ENCODE measurements at regions not wholly inside any gene's neighbourhood (a gene's known extent, or its start where the extent isn't known, plus 50 kb on each side); places are given as distances from the start of the nearest gene placed in this dataset.

- no peak for DNase-seq (ENCODE audit: low read depth in 6 of 9, low spot score in 9 of 9)
Measured at GRCh38 chr18:78396077-78396476, 583.5 kb upstream of the SALL3 start.

GRCh38 chr18:78396756-78397155, 582.9 kb upstream of the SALL3 start:
- H3K36me3 ChIP-seq (ENCODE audit: control insufficient read depth in 2 of 2, insufficient read depth in 2 of 2, low read length in 1 of 2): no peaks in the 10 kb centered on the region
- no peak overlapping the region for H3K4me3 ChIP-seq (ENCODE audit: low read length in 2 of 2)
- DNase-seq (ENCODE audit: low read depth in 6 of 9, low spot score in 9 of 9): no peak
- H3K9me3 ChIP-seq (ENCODE audit: control insufficient read depth in 2 of 2, insufficient read depth in 1 of 2, low read length in 1 of 2): no peaks in the 10 kb centered on the region
- no peaks in the 10 kb centered on the region for H3K4me1 ChIP-seq (ENCODE audit: control insufficient read depth in 2 of 2, insufficient read depth in 2 of 2, low read length in 2 of 2)
- no peak overlapping the region for H3K27ac ChIP-seq (ENCODE audit: low read depth in 1 of 2, low read length in 1 of 2)
- 88% methylated on average over 10 of the region's 10 CpGs for WGBS
- no peaks in the 10 kb centered on the region for H3K27me3 ChIP-seq (ENCODE audit: control insufficient read depth in 2 of 2, insufficient read depth in 1 of 2, low read length in 1 of 2)

More at GRCh38 chr18:78396077-78396476, 583.5 kb upstream of the SALL3 start:
- H3K27me3 ChIP-seq (ENCODE audit: control insufficient read depth in 2 of 2, insufficient read depth in 1 of 2, low read length in 1 of 2): no peaks in the 10 kb centered on the region
- no peak overlapping the region for H3K4me3 ChIP-seq (ENCODE audit: low read length in 2 of 2)
- H3K27ac ChIP-seq (ENCODE audit: low read depth in 1 of 2, low read length in 1 of 2): no peak overlapping the region
- no peaks in the 10 kb centered on the region for H3K9me3 ChIP-seq (ENCODE audit: control insufficient read depth in 2 of 2, insufficient read depth in 1 of 2, low read length in 1 of 2)
- no peaks in the 10 kb centered on the region for H3K36me3 ChIP-seq (ENCODE audit: control insufficient read depth in 2 of 2, insufficient read depth in 2 of 2, low read length in 1 of 2)
- no peaks in the 10 kb centered on the region for H3K4me1 ChIP-seq (ENCODE audit: control insufficient read depth in 2 of 2, insufficient read depth in 2 of 2, low read length in 2 of 2)
- 92% methylated on average over 16 of the region's 16 CpGs for WGBS

GRCh38 chr18:78399992-78400503, 579.6 kb upstream of the SALL3 start:
- WGBS: 94% methylated on average over 25 of the region's 25 CpGs

GRCh38 chr18:78402440-78402839, 577.2 kb upstream of the SALL3 start:
- Histone ChIP-seq H3K27me3 (ENCODE audit: control insufficient read depth in 2 of 2, insufficient read depth in 1 of 2, low read length in 1 of 2) (no peaks in the 10 kb centered on the region), H3K27ac (ENCODE audit: low read depth in 1 of 2, low read length in 1 of 2) (no peak overlapping the region), H3K9me3 (ENCODE audit: control insufficient read depth in 2 of 2, insufficient read depth in 1 of 2, low read length in 1 of 2) (no peaks in the 10 kb centered on the region), H3K4me3 (ENCODE audit: low read length in 2 of 2) (no peak overlapping the region), H3K4me1 (ENCODE audit: control insufficient read depth in 2 of 2, insufficient read depth in 2 of 2, low read length in 2 of 2) (peaks cover 0 to 6% of the 10 kb centered on the region in 2 donors), H3K36me3 (ENCODE audit: control insufficient read depth in 2 of 2, insufficient read depth in 2 of 2, low read length in 1 of 2) (no peaks in the 10 kb centered on the region)
- DNase-seq (ENCODE audit: low read depth in 6 of 9, low spot score in 9 of 9): no peak
- 92% methylated on average over 7 of the region's 7 CpGs for WGBS

More at GRCh38 chr18:78399992-78400503, 579.6 kb upstream of the SALL3 start:
- H3K9me3 ChIP-seq (ENCODE audit: control insufficient read depth in 2 of 2, insufficient read depth in 1 of 2, low read length in 1 of 2): no peaks in the 10 kb centered on the region
- H3K4me3 ChIP-seq (ENCODE audit: low read length in 2 of 2): no peak overlapping the region
- DNase-seq (ENCODE audit: low read depth in 6 of 9, low spot score in 9 of 9): no peak
- H3K36me3 ChIP-seq (ENCODE audit: control insufficient read depth in 2 of 2, insufficient read depth in 2 of 2, low read length in 1 of 2): no peaks in the 10 kb centered on the region
- no peaks in the 10 kb centered on the region for H3K4me1 ChIP-seq (ENCODE audit: control insufficient read depth in 2 of 2, insufficient read depth in 2 of 2, low read length in 2 of 2)
- no peak overlapping the region for H3K27ac ChIP-seq (ENCODE audit: low read depth in 1 of 2, low read length in 1 of 2)
- no peaks in the 10 kb centered on the region for H3K27me3 ChIP-seq (ENCODE audit: control insufficient read depth in 2 of 2, insufficient read depth in 1 of 2, low read length in 1 of 2)

DNA sequence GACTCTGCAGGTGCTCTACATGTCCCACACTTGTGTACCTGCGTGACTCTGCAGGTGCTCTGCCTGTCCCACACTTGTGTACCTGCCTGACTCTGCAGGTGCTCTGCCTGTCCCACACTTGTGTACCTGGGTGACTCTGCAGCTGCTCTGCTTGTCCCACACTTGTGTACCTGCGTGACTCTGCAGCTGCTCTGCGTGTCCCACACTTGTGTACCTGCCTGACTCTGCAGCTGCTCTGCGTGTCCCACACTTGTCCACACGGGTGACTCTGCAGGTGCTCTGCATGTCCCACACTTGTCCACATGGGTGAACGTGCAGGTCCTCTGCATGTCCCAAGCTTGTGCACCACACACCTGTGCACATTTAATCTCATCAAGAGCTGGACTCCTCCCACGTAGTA, 576.7 kb upstream of the SALL3 start:
- H3K27ac ChIP-seq (ENCODE audit: low read depth in 1 of 2, low read length in 1 of 2): no peak overlapping the region
- no peaks in the 10 kb centered on the region for H3K27me3 ChIP-seq (ENCODE audit: control insufficient read depth in 2 of 2, insufficient read depth in 1 of 2, low read length in 1 of 2)
- no peak for DNase-seq (ENCODE audit: low read depth in 6 of 9, low spot score in 9 of 9)
- peaks cover 0 to 6% of the 10 kb centered on the region in 2 donors for H3K4me1 ChIP-seq (ENCODE audit: control insufficient read depth in 2 of 2, insufficient read depth in 2 of 2, low read length in 2 of 2)
- H3K9me3 ChIP-seq (ENCODE audit: control insufficient read depth in 2 of 2, insufficient read depth in 1 of 2, low read length in 1 of 2): no peaks in the 10 kb centered on the region
- H3K4me3 ChIP-seq (ENCODE audit: low read length in 2 of 2): no peak overlapping the region
- 86% methylated on average over 7 of the region's 7 CpGs for WGBS
- no peaks in the 10 kb centered on the region for H3K36me3 ChIP-seq (ENCODE audit: control insufficient read depth in 2 of 2, insufficient read depth in 2 of 2, low read length in 1 of 2)

GRCh38 chr18:78403371-78403770, 576.2 kb upstream of the SALL3 start:
- no peaks in the 10 kb centered on the region for H3K9me3 ChIP-seq (ENCODE audit: control insufficient read depth in 2 of 2, insufficient read depth in 1 of 2, low read length in 1 of 2)
- 83% methylated on average over 9 of the region's 9 CpGs for WGBS
- H3K36me3 ChIP-seq (ENCODE audit: control insufficient read depth in 2 of 2, insufficient read depth in 2 of 2, low read length in 1 of 2): no peaks in the 10 kb centered on the region
- H3K4me1 ChIP-seq (ENCODE audit: control insufficient read depth in 2 of 2, insufficient read depth in 2 of 2, low read length in 2 of 2): peaks cover 0 to 6% of the 10 kb centered on the region in 2 donors
- no peak overlapping the region for H3K27ac ChIP-seq (ENCODE audit: low read depth in 1 of 2, low read length in 1 of 2)
- H3K4me3 ChIP-seq (ENCODE audit: low read length in 2 of 2): no peak overlapping the region
- no peak for DNase-seq (ENCODE audit: low read depth in 6 of 9, low spot score in 9 of 9)
- H3K27me3 ChIP-seq (ENCODE audit: control insufficient read depth in 2 of 2, insufficient read depth in 1 of 2, low read length in 1 of 2): no peaks in the 10 kb centered on the region

DNA sequence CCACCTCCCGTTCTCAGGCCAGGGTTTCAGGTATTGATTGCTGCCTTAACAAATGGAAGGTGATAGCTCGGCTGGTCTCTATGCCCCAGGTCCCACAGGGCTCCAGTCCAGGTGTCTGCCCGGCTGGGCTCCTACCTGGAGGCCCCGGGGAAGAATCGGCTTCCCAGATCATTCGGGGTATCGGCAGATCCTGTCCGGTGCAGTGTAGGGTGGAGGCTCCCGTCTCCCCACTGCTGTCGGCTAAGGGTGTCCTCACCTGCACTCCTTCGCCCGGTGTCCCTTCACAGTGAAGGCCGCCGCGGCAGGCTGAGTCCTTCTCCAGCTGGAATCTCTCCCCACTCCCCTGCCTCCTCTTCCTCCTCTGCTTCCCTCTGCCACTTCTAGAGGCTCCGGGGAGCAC, 573.9 kb upstream of the SALL3 start:
- 92% methylated on average over 16 of the region's 16 CpGs for WGBS
- no peak overlapping the region for H3K4me3 ChIP-seq (ENCODE audit: low read length in 2 of 2)
- peaks cover 0 to 6% of the 10 kb centered on the region in 2 donors for H3K4me1 ChIP-seq (ENCODE audit: control insufficient read depth in 2 of 2, insufficient read depth in 2 of 2, low read length in 2 of 2)
- H3K9me3 ChIP-seq (ENCODE audit: control insufficient read depth in 2 of 2, insufficient read depth in 1 of 2, low read length in 1 of 2): no peaks in the 10 kb centered on the region
- H3K27ac ChIP-seq (ENCODE audit: low read depth in 1 of 2, low read length in 1 of 2): no peak overlapping the region
- no peaks in the 10 kb centered on the region for H3K27me3 ChIP-seq (ENCODE audit: control insufficient read depth in 2 of 2, insufficient read depth in 1 of 2, low read length in 1 of 2)
- no peak for DNase-seq (ENCODE audit: low read depth in 6 of 9, low spot score in 9 of 9)
- H3K36me3 ChIP-seq (ENCODE audit: control insufficient read depth in 2 of 2, insufficient read depth in 2 of 2, low read length in 1 of 2): no peaks in the 10 kb centered on the region

DNA sequence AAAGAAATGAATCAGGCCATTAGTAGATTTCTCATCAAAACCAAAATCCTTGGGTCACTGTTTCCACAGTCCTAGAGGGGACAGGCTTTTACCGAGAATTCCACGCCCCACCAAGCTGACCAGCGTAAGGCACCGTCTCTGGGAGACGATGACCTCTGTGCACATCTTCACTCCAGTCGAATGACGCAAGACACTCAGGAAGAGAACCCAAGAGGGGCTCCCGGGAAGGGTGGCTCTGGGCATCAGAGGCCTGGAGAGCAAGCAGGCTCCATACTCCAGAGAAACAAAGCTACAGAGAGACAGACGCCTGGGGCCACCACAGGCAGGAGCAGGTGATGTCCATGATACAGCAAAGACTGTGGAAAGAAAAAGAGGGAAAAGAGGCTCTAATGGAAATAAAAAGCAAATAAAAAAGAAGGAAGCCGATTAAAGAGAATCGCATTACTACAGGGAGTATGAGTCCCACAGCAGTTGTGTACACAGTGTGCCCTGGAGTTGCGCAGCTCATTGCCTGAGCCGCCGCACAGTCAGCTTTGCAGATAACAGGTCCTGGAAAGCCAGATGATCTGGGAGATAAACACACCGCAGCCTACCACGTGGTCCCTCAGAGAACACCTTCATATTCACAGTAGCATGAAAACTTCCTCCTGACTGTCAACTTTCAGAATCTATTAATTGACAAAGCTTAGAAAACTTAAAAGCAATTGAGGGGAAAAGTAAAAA, 572.7 kb upstream of the SALL3 start:
- Histone ChIP-seq H3K27ac (ENCODE audit: low read depth in 1 of 2, low read length in 1 of 2) (no peak overlapping the region), H3K4me3 (ENCODE audit: low read length in 2 of 2) (no peak overlapping the region)
- WGBS: 60% methylated on average over 16 of the region's 16 CpGs

DNA sequence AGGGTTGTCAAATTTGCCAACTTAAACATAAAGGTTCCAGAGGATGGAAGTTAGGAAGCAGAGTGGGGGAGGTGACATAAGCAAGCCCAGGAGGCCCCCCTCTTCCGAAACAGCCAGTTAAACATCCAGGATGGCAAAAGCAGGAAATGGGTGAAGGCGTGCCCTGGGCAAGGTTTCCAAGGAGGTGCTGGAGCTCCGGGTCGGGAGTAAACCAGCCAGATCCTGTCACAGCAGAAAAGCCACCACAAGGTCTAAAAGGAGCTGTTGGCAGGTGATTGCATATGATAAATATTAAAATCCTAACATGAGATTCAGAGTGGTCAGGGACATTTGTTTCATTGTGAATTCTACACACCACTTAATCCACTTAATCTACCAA, 572.2 kb upstream of the SALL3 start:
- H3K4me3 ChIP-seq (ENCODE audit: low read length in 2 of 2): no peak overlapping the region
- no peaks in the 10 kb centered on the region for H3K9me3 ChIP-seq (ENCODE audit: control insufficient read depth in 2 of 2, insufficient read depth in 1 of 2, low read length in 1 of 2)
- no peaks in the 10 kb centered on the region for H3K36me3 ChIP-seq (ENCODE audit: control insufficient read depth in 2 of 2, insufficient read depth in 2 of 2, low read length in 1 of 2)
- WGBS: 9% methylated on average over 4 of the region's 4 CpGs
- no peak for DNase-seq (ENCODE audit: low read depth in 6 of 9, low spot score in 9 of 9)
- H3K27me3 ChIP-seq (ENCODE audit: control insufficient read depth in 2 of 2, insufficient read depth in 1 of 2, low read length in 1 of 2): no peaks in the 10 kb centered on the region
- H3K4me1 ChIP-seq (ENCODE audit: control insufficient read depth in 2 of 2, insufficient read depth in 2 of 2, low read length in 2 of 2): peaks cover 0 to 6% of the 10 kb centered on the region in 2 donors
- no peak overlapping the region for H3K27ac ChIP-seq (ENCODE audit: low read depth in 1 of 2, low read length in 1 of 2)

More for the DNA sequence above, 572.7 kb upstream of the SALL3 start:
- H3K4me1 ChIP-seq (ENCODE audit: control insufficient read depth in 2 of 2, insufficient read depth in 2 of 2, low read length in 2 of 2): peaks cover 0 to 6% of the 10 kb centered on the region in 2 donors
- H3K36me3 ChIP-seq (ENCODE audit: control insufficient read depth in 2 of 2, insufficient read depth in 2 of 2, low read length in 1 of 2): no peaks in the 10 kb centered on the region
- no peaks in the 10 kb centered on the region for H3K9me3 ChIP-seq (ENCODE audit: control insufficient read depth in 2 of 2, insufficient read depth in 1 of 2, low read length in 1 of 2)
- H3K27me3 ChIP-seq (ENCODE audit: control insufficient read depth in 2 of 2, insufficient read depth in 1 of 2, low read length in 1 of 2): no peaks in the 10 kb centered on the region
- DNase-seq (ENCODE audit: low read depth in 6 of 9, low spot score in 9 of 9): peak in 4 of 9 donors; percentile 6 to 34 (median 15)

Measured in thymus (tissue), 11 donors.